GM12878 (cell line): ENCODE measurements at regions not wholly inside any gene's neighbourhood (a gene's known extent, or its start where the extent isn't known, plus 50 kb on each side); places are given as distances from the start of the nearest gene placed in this dataset.

Experiments
- ATF7 ChIP-seq: fragments of 450-650 bp; IDR thresholded peaks from 2 replicates; pipeline ENCODE4 v1.6.1; 2016; ENCODE audit warnings: low read depth, mild to moderate bottlenecking
- IRF4 ChIP-seq: IDR thresholded peaks from 2 replicates; pipeline ENCODE4 v1.6.1; 2011; ENCODE audit warnings: low read depth, low read length
- JUND ChIP-seq: IDR thresholded peaks from 2 replicates; pipeline ENCODE4 v1.6.1; 2012; ENCODE audit warnings: low read depth, mild to moderate bottlenecking, low read length, improper control_type of control experiment, moderate library complexity
- KAT2A ChIP-seq: conservative IDR thresholded peaks from 2 replicates; pipeline ENCODE4 v1.6.1; 2011; ENCODE audit warnings: low read depth, low read length; ENCODE audit not compliant: control insufficient read depth
- NFYA ChIP-seq: IDR thresholded peaks from 2 replicates; pipeline ENCODE4 v1.6.1; 2011; ENCODE audit warnings: low read depth, mild to moderate bottlenecking, low read length, improper control_type of control experiment, borderline replicate concordance
- SMC3 ChIP-seq: IDR thresholded peaks from 2 replicates; pipeline ENCODE4 v1.6.1; 2011; ENCODE audit warnings: low read length, improper control_type of control experiment, borderline replicate concordance
- ZNF622 ChIP-seq: fragments of 450-650 bp; IDR thresholded peaks from 2 replicates; pipeline ENCODE4 v1.6.1; 2017; ENCODE audit warnings: mild to moderate bottlenecking, inconsistent platforms
- TF ChIP-seq, protein P1 (sequence below): fragments of 450-650 bp; IDR thresholded peaks from 2 replicates; pipeline ENCODE4 v1.6.1; 2017; ENCODE audit warnings: mild to moderate bottlenecking, low read depth, inconsistent platforms; ENCODE audit not compliant: poor library complexity, severe bottlenecking
- TF ChIP-seq, protein P2 (sequence below): fragments of 450-650 bp; IDR thresholded peaks from 2 replicates; pipeline ENCODE4 v1.6.1; 2017; ENCODE audit warnings: borderline replicate concordance
- TF ChIP-seq, protein P3 (sequence below): IDR thresholded peaks from 2 replicates; pipeline ENCODE4 v1.6.1; 2011; ENCODE audit warnings: mild to moderate bottlenecking, low read depth, low read length, moderate library complexity; ENCODE audit not compliant: insufficient replicate concordance

DNA sequence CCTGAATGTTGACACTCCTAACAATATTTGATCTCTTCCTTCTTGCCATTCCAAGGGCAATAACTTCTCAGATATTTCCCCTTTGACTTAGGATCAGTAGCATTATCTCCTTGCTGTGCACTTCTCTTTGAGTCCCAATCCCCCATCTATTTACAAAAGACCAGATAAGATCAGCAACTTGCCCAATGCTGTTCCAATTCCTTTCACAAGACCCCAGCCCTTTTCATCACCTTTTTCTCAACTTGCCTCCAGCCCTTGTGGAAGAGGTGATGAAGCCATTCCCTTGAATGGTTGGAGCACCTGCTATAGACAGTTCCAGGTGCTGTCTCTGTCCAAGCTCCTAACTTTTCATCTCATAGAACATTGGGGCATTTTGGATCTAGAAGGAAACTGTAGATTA lies 51.1 kb upstream of the ARID5B start (continued):
- TF ChIP-seq, protein P1, sequence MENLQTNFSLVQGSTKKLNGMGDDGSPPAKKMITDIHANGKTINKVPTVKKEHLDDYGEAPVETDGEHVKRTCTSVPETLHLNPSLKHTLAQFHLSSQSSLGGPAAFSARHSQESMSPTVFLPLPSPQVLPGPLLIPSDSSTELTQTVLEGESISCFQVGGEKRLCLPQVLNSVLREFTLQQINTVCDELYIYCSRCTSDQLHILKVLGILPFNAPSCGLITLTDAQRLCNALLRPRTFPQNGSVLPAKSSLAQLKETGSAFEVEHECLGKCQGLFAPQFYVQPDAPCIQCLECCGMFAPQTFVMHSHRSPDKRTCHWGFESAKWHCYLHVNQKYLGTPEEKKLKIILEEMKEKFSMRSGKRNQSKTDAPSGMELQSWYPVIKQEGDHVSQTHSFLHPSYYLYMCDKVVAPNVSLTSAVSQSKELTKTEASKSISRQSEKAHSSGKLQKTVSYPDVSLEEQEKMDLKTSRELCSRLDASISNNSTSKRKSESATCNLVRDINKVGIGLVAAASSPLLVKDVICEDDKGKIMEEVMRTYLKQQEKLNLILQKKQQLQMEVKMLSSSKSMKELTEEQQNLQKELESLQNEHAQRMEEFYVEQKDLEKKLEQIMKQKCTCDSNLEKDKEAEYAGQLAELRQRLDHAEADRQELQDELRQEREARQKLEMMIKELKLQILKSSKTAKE = no peak
- no peak for TF ChIP-seq ZNF622
- TF ChIP-seq, protein P2, sequence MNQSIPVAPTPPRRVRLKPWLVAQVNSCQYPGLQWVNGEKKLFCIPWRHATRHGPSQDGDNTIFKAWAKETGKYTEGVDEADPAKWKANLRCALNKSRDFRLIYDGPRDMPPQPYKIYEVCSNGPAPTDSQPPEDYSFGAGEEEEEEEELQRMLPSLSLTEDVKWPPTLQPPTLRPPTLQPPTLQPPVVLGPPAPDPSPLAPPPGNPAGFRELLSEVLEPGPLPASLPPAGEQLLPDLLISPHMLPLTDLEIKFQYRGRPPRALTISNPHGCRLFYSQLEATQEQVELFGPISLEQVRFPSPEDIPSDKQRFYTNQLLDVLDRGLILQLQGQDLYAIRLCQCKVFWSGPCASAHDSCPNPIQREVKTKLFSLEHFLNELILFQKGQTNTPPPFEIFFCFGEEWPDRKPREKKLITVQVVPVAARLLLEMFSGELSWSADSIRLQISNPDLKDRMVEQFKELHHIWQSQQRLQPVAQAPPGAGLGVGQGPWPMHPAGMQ = no peak
- TF ChIP-seq, protein P3, sequence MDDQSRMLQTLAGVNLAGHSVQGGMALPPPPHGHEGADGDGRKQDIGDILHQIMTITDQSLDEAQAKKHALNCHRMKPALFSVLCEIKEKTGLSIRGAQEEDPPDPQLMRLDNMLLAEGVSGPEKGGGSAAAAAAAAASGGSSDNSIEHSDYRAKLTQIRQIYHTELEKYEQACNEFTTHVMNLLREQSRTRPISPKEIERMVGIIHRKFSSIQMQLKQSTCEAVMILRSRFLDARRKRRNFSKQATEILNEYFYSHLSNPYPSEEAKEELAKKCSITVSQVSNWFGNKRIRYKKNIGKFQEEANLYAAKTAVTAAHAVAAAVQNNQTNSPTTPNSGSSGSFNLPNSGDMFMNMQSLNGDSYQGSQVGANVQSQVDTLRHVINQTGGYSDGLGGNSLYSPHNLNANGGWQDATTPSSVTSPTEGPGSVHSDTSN = no peak
- TF ChIP-seq KAT2A = no peak
- TF ChIP-seq SMC3 = no peak
- no peak for TF ChIP-seq IRF4
- no peak for TF ChIP-seq ATF7
- TF ChIP-seq JUND = no peak
- no peak for TF ChIP-seq NFYA
